H9 (cell line): ENCODE measurements at regions not wholly inside any gene's neighbourhood (a gene's known extent, or its start where the extent isn't known, plus 50 kb on each side); places are given as distances from the start of the nearest gene placed in this dataset.

Source experiments
- DNase-seq: peaks from one replicate; pipeline ENCODE4 v3.0.0-alpha.2; 2017
- H2AFZ ChIP-seq: one replicate; pipeline ENCODE4 v1.6.1; 2013; ENCODE audit warnings: mild to moderate bottlenecking, low read length, control low read depth, moderate library complexity
- H2AK5ac ChIP-seq: 2 replicates; pipeline ENCODE4 v1.6.1; 2013; ENCODE audit warnings: low read length, control low read depth, mixed read lengths; ENCODE audit not compliant: insufficient read length
- H2BK120ac ChIP-seq: one replicate; pipeline ENCODE4 v1.6.1; 2013; ENCODE audit warnings: low read depth, mild to moderate bottlenecking, low read length, control low read depth, inconsistent platforms; ENCODE audit not compliant: poor library complexity, severe bottlenecking
- H2BK12ac ChIP-seq: 2 replicates; pipeline ENCODE4 v1.6.1; 2013; ENCODE audit warnings: low read length, control low read depth, mixed read lengths, low read depth; ENCODE audit not compliant: insufficient read length
- H2BK15ac ChIP-seq: 2 replicates; pipeline ENCODE4 v1.6.1; 2013; ENCODE audit warnings: low read depth, low read length, control low read depth
- H2BK20ac ChIP-seq: one replicate; pipeline ENCODE4 v1.6.1; 2013; ENCODE audit warnings: low read depth, mild to moderate bottlenecking, low read length, control low read depth, inconsistent platforms; ENCODE audit not compliant: poor library complexity, severe bottlenecking
- H2BK5ac ChIP-seq: 2 replicates; pipeline ENCODE4 v1.6.1; 2013; ENCODE audit warnings: low read length, control low read depth, mixed read lengths; ENCODE audit not compliant: insufficient read length
- H3K14ac ChIP-seq: 2 replicates; pipeline ENCODE4 v1.6.1; 2013; ENCODE audit warnings: low read length, control low read depth; ENCODE audit not compliant: insufficient read depth
- H3K18ac ChIP-seq: 2 replicates; pipeline ENCODE4 v1.6.1; 2013; ENCODE audit warnings: low read depth, mild to moderate bottlenecking, mixed read lengths, low read length, control low read depth; ENCODE audit not compliant: insufficient read length
- H3K23ac ChIP-seq: 2 replicates; pipeline ENCODE4 v1.6.1; 2013; ENCODE audit warnings: low read length, control low read depth, mixed read lengths, low read depth; ENCODE audit not compliant: insufficient read length
- H3K23me2 ChIP-seq: 2 replicates; pipeline ENCODE4 v1.6.1; 2013; ENCODE audit warnings: low read depth, mild to moderate bottlenecking, mixed read lengths, low read length, control low read depth; ENCODE audit not compliant: insufficient read length, poor library complexity, severe bottlenecking
- H3K27ac ChIP-seq: 2 replicates; pipeline ENCODE4 v1.5.1; 2013; ENCODE audit warnings: low read length, control low read depth, mixed read lengths, low read depth; ENCODE audit not compliant: insufficient read length
- H3K27me3 ChIP-seq: 2 replicates; pipeline ENCODE4 v1.6.1; 2013; ENCODE audit warnings: low read length, control low read depth, inconsistent platforms; ENCODE audit not compliant: insufficient read depth
- H3K4ac ChIP-seq: 2 replicates; pipeline ENCODE4 v1.6.1; 2013; ENCODE audit warnings: low read depth, mild to moderate bottlenecking, control low read depth, inconsistent platforms, low read length, moderate library complexity
- H3K4me1 ChIP-seq: 2 replicates; pipeline ENCODE4 v1.6.1; 2013; ENCODE audit warnings: low read length, control low read depth, inconsistent platforms; ENCODE audit not compliant: insufficient read depth
- H3K4me2 ChIP-seq: 2 replicates; pipeline ENCODE4 v1.6.1; 2013; ENCODE audit warnings: low read length, control low read depth, mixed read lengths; ENCODE audit not compliant: insufficient read length, insufficient read depth
- H3K56ac ChIP-seq: 2 replicates; pipeline ENCODE4 v1.6.1; 2013; ENCODE audit warnings: low read depth, mild to moderate bottlenecking, mixed read lengths, low read length, control low read depth; ENCODE audit not compliant: insufficient read length
- H3K79me1 ChIP-seq: 2 replicates; pipeline ENCODE4 v1.6.1; 2013; ENCODE audit warnings: low read depth, mild to moderate bottlenecking, moderate library complexity, low read length, control low read depth, inconsistent platforms; ENCODE audit not compliant: insufficient read depth, poor library complexity, severe bottlenecking
- H3K79me2 ChIP-seq: 2 replicates; pipeline ENCODE4 v1.6.1; 2013; ENCODE audit warnings: low read length, control low read depth, inconsistent platforms; ENCODE audit not compliant: insufficient read depth
- H3K9ac ChIP-seq: 2 replicates; pipeline ENCODE4 v1.6.1; 2013; ENCODE audit warnings: low read length, control low read depth, mixed read lengths; ENCODE audit not compliant: insufficient read length; ENCODE audit errors: extremely low read depth
- H3K9me3 ChIP-seq: one replicate; pipeline ENCODE4 v1.6.1; 2013; ENCODE audit warnings: low read depth, low read length, inconsistent platforms; ENCODE audit not compliant: control insufficient read depth
- H3T11ph ChIP-seq: one replicate; pipeline ENCODE4 v1.6.1; 2013; ENCODE audit warnings: mild to moderate bottlenecking, low read length, control low read depth, inconsistent platforms
- H4K20me1 ChIP-seq: one replicate; pipeline ENCODE4 v1.6.1; 2013; ENCODE audit not compliant: control insufficient read depth, insufficient read length, insufficient read depth
- H4K5ac ChIP-seq: 2 replicates; pipeline ENCODE4 v1.6.1; 2013; ENCODE audit warnings: low read depth, mild to moderate bottlenecking, mixed read lengths, low read length, control low read depth; ENCODE audit not compliant: insufficient read length
- H4K8ac ChIP-seq: replicated peaks from 2 replicates; pipeline ENCODE4 v1.6.1; 2013; ENCODE audit warnings: low read length, control low read depth, mixed read lengths, low read depth; ENCODE audit not compliant: insufficient read length
- H4K91ac ChIP-seq: 2 replicates; pipeline ENCODE4 v1.6.1; 2013; ENCODE audit warnings: low read depth, mild to moderate bottlenecking, moderate library complexity, mixed read lengths, low read length, control low read depth; ENCODE audit not compliant: insufficient read length
- H3K27ac Mint-ChIP-seq, 3 experiments: 2 replicates in 2 of 3; 3 replicates in 1 of 3; pipeline ENCODE4 v1.8.0; 2020 to 2021; ENCODE audit warnings: mixed read lengths in 3 of 3, mild to moderate bottlenecking in 1 of 3, moderate library complexity in 1 of 3
- H3K27me3 Mint-ChIP-seq: 2 replicates; pipeline ENCODE4 v1.8.0; 2021; ENCODE audit warnings: low read depth, mild to moderate bottlenecking, moderate library complexity, mixed read lengths
- H3K36me3 Mint-ChIP-seq, 3 experiments: 2 replicates in 2 of 3; 3 replicates in 1 of 3; pipeline ENCODE4 v1.8.0; 2020 to 2021; ENCODE audit warnings: low read depth in 3 of 3, mixed read lengths in 3 of 3; ENCODE audit not compliant: insufficient read depth in 1 of 3
- H3K4me1 Mint-ChIP-seq, 2 experiments: 2 replicates each; pipeline ENCODE4 v1.8.0; 2020; ENCODE audit warnings: mixed read lengths in 2 of 2
- H3K4me3 Mint-ChIP-seq, 2 experiments: 2 replicates in 1 of 2; 3 replicates in 1 of 2; pipeline ENCODE4 v1.8.0; 2020 to 2021; ENCODE audit warnings: mild to moderate bottlenecking in 2 of 2, mixed read lengths in 2 of 2, moderate library complexity in 1 of 2
- H3K9me3 Mint-ChIP-seq, 2 experiments: 2 replicates in 1 of 2; 3 replicates in 1 of 2; pipeline ENCODE4 v1.8.0; 2020; ENCODE audit warnings: mild to moderate bottlenecking in 2 of 2, mixed read lengths in 2 of 2, moderate library complexity in 1 of 2
- CTCF ChIP-seq: fragments of 200-600 bp; sonication (generic); conservative IDR thresholded peaks from 3 replicates; pipeline ENCODE4 v1.8.0; 2021; ENCODE audit warnings: antibody characterized with exemption, mild to moderate bottlenecking
- WGBS: extraction: QIAGEN DNeasy Blood & Tissue Kit; methylation state at CpG from one replicate; pipeline ENCODE4 v1.1.7; 2013; ENCODE audit warnings: missing lambda C conversion rate, low lambda C conversion rate, mixed read lengths; ENCODE audit not compliant: insufficient read length; ENCODE audit errors: extremely low coverage; 5-methylcytosine and 5-hydroxymethylcytosine counted together

- no peak overlapping the region for H4K5ac ChIP-seq
- no peaks in the 10 kb centered on the region for H3K23me2 ChIP-seq
- no peak overlapping the region for H3K23ac ChIP-seq
- H2BK12ac ChIP-seq, result no peak overlapping the region
- no peak overlapping the region for H3K27ac Mint-ChIP-seq
- no peak overlapping the region for H3K4me2 ChIP-seq
- H2BK5ac ChIP-seq, result no peak overlapping the region
- TF ChIP-seq CTCF, result no peak
- no peaks in the 10 kb centered on the region for H3K79me1 ChIP-seq
- H4K91ac ChIP-seq, result no peak overlapping the region
- no peak overlapping the region for H2BK120ac ChIP-seq
- H3K56ac ChIP-seq, result no peak overlapping the region
- no peak for DNase-seq
- H3K4me1 ChIP-seq, result peaks cover 11% of the 10 kb centered on the region
- no peak overlapping the region for H2BK20ac ChIP-seq
- no peak overlapping the region for H3T11ph ChIP-seq
- no peaks in the 10 kb centered on the region for H3K27me3 ChIP-seq
- no peaks in the 10 kb centered on the region for H3K9me3 ChIP-seq
- no peak overlapping the region for H2AK5ac ChIP-seq
- H3K9ac ChIP-seq, result no peak overlapping the region
- H3K4me1 Mint-ChIP-seq, result peaks cover 28% of the 10 kb centered on the region in 2 experiments
- no peaks in the 10 kb centered on the region for H3K79me2 ChIP-seq
- WGBS, result no CpG with 5 or more reads among the region's 1 CpG
- H2AFZ ChIP-seq, result no peak overlapping the region
- no peak overlapping the region for H3K27ac ChIP-seq
- H3K4me3 Mint-ChIP-seq, result no peak overlapping the region
- H3K27me3 Mint-ChIP-seq, result no peaks in the 10 kb centered on the region
- peaks cover 0 to 2% of the 10 kb centered on the region in 2 experiments; a peak in 2 of 5 replicates for H3K9me3 Mint-ChIP-seq
- H3K18ac ChIP-seq, result no peak overlapping the region
- no peak overlapping the region for H2BK15ac ChIP-seq
- peaks cover 0 to 3% (median 0%) of the 10 kb centered on the region in 3 experiments; a peak in 2 of 7 replicates for H3K36me3 Mint-ChIP-seq
- H4K20me1 ChIP-seq, result no peaks in the 10 kb centered on the region
- H3K4ac ChIP-seq, result no peak overlapping the region
- H4K8ac ChIP-seq, result no peak overlapping the region
- no peak overlapping the region for H3K14ac ChIP-seq
Observed at GRCh38 chr12:30045171-30045570, 261.4 kb upstream of the TMTC1 start.
